OCI-LY1 (cell line): ENCODE measurements at regions not wholly inside any gene's neighbourhood (a gene's known extent, or its start where the extent isn't known, plus 50 kb on each side); places are given as distances from the start of the nearest gene placed in this dataset.

Experiments used
- CTCF ChIP-seq: fragments of 200-600 bp; sonication (generic), shearing (Covaris generic); IDR thresholded peaks from 2 replicates; pipeline ENCODE4 v1.5.1; 2017; ENCODE audit warnings: mild to moderate bottlenecking, antibody characterized with exemption, low read length, moderate library complexity, mixed read lengths
- EZH2 ChIP-seq: fragments of 200-600 bp; sonication (generic), shearing (Covaris generic); IDR thresholded peaks from 2 replicates; pipeline ENCODE4 v1.8.0; 2017; ENCODE audit warnings: borderline replicate concordance, mixed run types, mild to moderate bottlenecking, antibody characterized with exemption, low read length, moderate library complexity, mixed read lengths

- TF ChIP-seq CTCF = no peak
- TF ChIP-seq EZH2 = no peak
These were observed 106.8 kb downstream of the RTP5 start for GRCh38 chr2:241976296-241976695.
